Neural progenitor cell (in vitro differentiated cells): ENCODE measurements at regions not wholly inside any gene's neighbourhood (a gene's known extent, or its start where the extent isn't known, plus 50 kb on each side); places are given as distances from the start of the nearest gene placed in this dataset.

Source experiments
- CTCF ChIP-seq: fragments of 200-600 bp; sonication (generic); IDR thresholded peaks from 2 replicates; pipeline ENCODE4 v1.5.1; 2017; ENCODE audit warnings: antibody characterized with exemption, mild to moderate bottlenecking
- EZH2phosphoT487 ChIP-seq: fragments of 200-600 bp; sonication (generic); IDR thresholded peaks from 2 replicates; pipeline ENCODE4 v1.6.1; 2017; ENCODE audit warnings: antibody characterized with exemption

- TF ChIP-seq CTCF (no peak), EZH2phosphoT487 (no peak)
These were observed 238.0 kb upstream of the PPP2R2D start for GRCh38 chr10:131662851-131663250.
